Transverse colon (tissue), 3 donors: ENCODE measurements at regions not wholly inside any gene's neighbourhood (a gene's known extent, or its start where the extent isn't known, plus 50 kb on each side); places are given as distances from the start of the nearest gene placed in this dataset.

Experiments
- CTCF ChIP-seq, 5 experiments: fragments of 200-600 bp in 3 of 5; fragments of 450-650 bp in 2 of 5; sonication (generic) in 3 of 5; IDR thresholded peaks; 1 replicate in 2 of 5; 2 replicates in 3 of 5; pipeline ENCODE4 v1.5.1; 2016 to 2017; ENCODE audit warnings: antibody characterized with exemption in 5 of 5, inconsistent platforms in 3 of 5, mild to moderate bottlenecking in 2 of 5, moderate library complexity in 1 of 5
- POLR2A ChIP-seq: fragments of 450-650 bp; IDR thresholded peaks from one replicate; pipeline ENCODE4 v1.6.1; 2016; ENCODE audit warnings: antibody characterized with exemption, mild to moderate bottlenecking, moderate library complexity

GRCh38 chr6:44047179-44047546 is 80.1 kb downstream of the MRPL14 start:
- TF ChIP-seq CTCF (IDR thresholded peaks at IDR 0.05) (no peak), POLR2A (no peak)
